ENCODE measurements at regions not wholly inside any gene's neighbourhood (a gene's known extent, or its start where the extent isn't known, plus 50 kb on each side); places are given as distances from the start of the nearest gene placed in this dataset.

DNA sequence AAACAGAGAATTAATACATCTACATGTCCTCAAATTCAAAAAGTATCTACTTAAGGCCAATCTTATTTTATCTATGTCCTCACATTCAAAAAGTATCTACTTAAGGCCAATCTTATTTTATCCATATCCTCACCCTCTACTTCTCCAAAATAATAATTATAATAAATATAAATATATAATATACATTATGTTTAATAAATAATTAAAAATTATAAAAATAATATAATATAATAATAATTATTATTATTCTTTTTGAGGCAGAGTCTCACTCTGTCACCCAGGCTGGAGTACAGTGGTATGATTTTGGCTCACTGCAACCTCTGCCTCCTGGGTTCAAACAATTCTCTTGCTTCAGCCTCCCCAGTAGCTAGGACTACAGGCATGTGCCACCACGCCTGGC, 784.9 kb downstream of the DNAJB9 start:
- H3K4me3 ChIP-seq (ENCODE audit: low read depth, low read length), result no peak overlapping the region
- TF ChIP-seq, protein P1, sequence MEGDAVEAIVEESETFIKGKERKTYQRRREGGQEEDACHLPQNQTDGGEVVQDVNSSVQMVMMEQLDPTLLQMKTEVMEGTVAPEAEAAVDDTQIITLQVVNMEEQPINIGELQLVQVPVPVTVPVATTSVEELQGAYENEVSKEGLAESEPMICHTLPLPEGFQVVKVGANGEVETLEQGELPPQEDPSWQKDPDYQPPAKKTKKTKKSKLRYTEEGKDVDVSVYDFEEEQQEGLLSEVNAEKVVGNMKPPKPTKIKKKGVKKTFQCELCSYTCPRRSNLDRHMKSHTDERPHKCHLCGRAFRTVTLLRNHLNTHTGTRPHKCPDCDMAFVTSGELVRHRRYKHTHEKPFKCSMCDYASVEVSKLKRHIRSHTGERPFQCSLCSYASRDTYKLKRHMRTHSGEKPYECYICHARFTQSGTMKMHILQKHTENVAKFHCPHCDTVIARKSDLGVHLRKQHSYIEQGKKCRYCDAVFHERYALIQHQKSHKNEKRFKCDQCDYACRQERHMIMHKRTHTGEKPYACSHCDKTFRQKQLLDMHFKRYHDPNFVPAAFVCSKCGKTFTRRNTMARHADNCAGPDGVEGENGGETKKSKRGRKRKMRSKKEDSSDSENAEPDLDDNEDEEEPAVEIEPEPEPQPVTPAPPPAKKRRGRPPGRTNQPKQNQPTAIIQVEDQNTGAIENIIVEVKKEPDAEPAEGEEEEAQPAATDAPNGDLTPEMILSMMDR (conservative IDR thresholded peaks at IDR 0.05; ENCODE audit: low read depth, low read length), result no peak
- DNase-seq (ENCODE audit: low read depth), result no peak

DNA sequence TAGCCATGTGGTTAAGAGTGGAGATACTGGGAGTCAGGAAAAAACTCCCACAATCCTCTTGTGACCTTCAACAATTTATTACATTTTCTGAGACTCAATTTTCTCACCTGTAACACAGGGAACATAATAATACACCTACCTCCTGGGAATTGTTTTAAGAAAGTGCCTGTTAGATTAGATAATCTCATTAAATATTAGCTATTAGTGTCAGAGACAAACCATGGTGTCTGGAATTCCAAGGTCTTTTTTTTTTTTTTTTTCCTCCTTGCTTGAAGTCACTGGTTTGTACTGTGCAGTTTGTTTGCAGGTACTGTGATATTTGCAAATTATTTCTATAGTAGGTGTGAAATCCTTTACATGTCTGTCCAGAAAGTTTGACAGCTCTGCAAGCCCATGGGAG, 806.1 kb downstream of the DNAJB9 start:
- TF ChIP-seq, protein P1 (conservative IDR thresholded peaks at IDR 0.05; ENCODE audit: low read depth, low read length), result no peak
- no peak for DNase-seq (ENCODE audit: low read depth)

GRCh38 chr7:109376576-109376975, 806.9 kb downstream of the DNAJB9 start:
- TF ChIP-seq, protein P1 (conservative IDR thresholded peaks at IDR 0.05; ENCODE audit: low read depth, low read length), result no peak
- H3K4me3 ChIP-seq (ENCODE audit: low read depth, low read length), result no peak overlapping the region
- no peak for DNase-seq (ENCODE audit: low read depth)

More for the DNA sequence above, 806.1 kb downstream of the DNAJB9 start:
- no peak overlapping the region for H3K4me3 ChIP-seq (ENCODE audit: low read depth, low read length)

- no peak overlapping the region for H3K4me3 ChIP-seq (ENCODE audit: low read depth, low read length)
- no peak for DNase-seq (ENCODE audit: low read depth)
- TF ChIP-seq, protein P1 (conservative IDR thresholded peaks at IDR 0.05; ENCODE audit: low read depth, low read length), result no peak
These were observed 807.6 kb downstream of the DNAJB9 start for GRCh38 chr7:109377076-109377884.

DNA sequence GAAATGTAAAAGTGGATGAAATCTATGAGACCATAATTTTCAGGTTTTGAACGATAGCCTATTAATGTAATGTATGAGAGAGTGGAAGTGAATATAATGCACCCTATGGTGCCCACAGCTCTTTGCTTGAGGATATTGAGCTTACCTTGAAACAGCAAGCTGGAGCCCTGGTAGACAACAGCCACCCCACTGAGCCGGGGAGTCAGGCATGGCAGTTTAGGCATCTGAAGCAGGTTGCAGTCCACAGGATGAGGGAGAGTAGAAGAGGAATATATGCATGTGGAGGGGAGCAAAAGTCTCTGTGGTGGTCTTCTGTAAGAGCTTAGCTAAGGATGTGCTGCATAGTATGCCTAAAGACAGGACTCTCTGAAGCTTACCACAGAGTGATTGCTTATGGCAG, 817.3 kb downstream of the DNAJB9 start:
- DNase-seq (ENCODE audit: low read depth), result no peak
- TF ChIP-seq, protein P1 (conservative IDR thresholded peaks at IDR 0.05; ENCODE audit: low read depth, low read length), result no peak

DNA sequence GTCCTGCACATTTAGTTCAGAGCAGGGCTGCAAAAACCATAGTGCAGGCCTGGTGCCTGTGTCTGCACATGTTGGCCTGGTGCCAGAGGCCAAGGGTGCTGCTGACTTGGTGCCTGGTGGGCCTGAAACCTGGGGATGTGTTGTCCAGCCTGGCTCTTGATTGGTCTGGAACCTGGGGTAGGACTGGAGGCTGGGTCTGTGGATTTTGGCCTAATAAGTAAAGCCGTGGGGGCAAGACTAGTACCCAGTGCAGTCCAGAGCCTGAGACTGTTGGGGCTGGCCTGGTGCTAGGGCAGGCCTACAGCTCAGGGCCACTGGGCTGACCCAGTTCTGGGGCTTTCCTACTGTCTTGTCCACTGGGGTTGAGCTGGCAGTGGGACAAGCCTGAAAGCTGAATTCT, 817.9 kb downstream of the DNAJB9 start:
- no peak overlapping the region for H3K4me3 ChIP-seq (ENCODE audit: low read depth, low read length)
- no peak for DNase-seq (ENCODE audit: low read depth)
- TF ChIP-seq, protein P1 (conservative IDR thresholded peaks at IDR 0.05; ENCODE audit: low read depth, low read length), result no peak

More for the DNA sequence above, 817.3 kb downstream of the DNAJB9 start:
- H3K4me3 ChIP-seq (ENCODE audit: low read depth, low read length), result no peak overlapping the region

DNA sequence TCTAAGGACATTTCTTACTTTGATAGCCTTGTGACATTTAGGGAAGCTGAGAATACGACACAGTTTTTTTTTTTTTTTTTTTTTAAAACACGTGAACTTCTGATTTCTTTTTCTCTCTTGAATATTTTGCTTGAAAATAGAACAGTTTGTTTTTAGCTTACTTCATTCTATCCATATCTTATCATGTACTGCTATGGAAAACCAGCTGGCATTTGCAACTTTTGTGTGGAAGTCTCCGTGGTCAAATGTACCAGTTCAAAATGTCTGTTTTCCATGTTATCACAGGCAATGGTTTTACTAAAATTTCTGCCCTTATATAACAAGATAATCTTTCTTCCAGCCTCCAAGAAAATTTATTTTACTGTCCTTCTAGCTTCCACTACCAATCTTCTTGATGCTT, 821.6 kb downstream of the DNAJB9 start:
- H3K4me3 ChIP-seq (ENCODE audit: low read depth, low read length), result no peak overlapping the region
- DNase-seq (ENCODE audit: low read depth), result no peak
- TF ChIP-seq, protein P1 (conservative IDR thresholded peaks at IDR 0.05; ENCODE audit: low read depth, low read length), result no peak
